Choroid plexus epithelial cell (primary cell): ENCODE measurements at regions not wholly inside any gene's neighbourhood (a gene's known extent, or its start where the extent isn't known, plus 50 kb on each side); places are given as distances from the start of the nearest gene placed in this dataset.

ENCODE experiments used
- DNase-seq: peaks from one replicate; pipeline ENCODE4 v3.0.0-alpha.2; 2010; ENCODE audit warnings: low read depth
- H3K4me3 ChIP-seq: 2 replicates; pipeline ENCODE4 v1.5.1; 2011; ENCODE audit warnings: low read depth, mild to moderate bottlenecking, control low read depth, low read length, moderate library complexity
- CTCF ChIP-seq: conservative IDR thresholded peaks from 2 replicates; pipeline ENCODE4 v1.5.1; 2011; ENCODE audit warnings: low read depth, mild to moderate bottlenecking, control low read depth, inconsistent platforms, low read length, moderate library complexity

DNA sequence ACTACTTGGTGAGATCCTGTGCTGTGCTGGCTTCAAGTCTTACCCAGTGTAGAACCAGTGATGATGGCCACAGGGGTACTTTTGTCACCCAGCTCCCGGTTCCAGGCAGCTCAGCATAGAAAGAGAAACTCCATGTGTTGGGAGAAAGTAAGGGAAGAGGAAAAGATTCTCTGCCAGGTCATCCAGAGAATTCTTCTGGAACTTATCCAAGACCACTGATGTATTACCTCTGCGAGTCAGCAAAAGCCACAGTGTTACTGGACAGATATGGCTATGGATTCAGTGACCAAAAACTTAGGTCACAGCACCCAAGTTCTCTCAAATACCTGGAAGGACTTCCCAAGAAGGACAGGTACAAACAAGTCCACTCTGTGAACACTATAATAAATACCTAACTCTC, 399.5 kb upstream of the MIR17HG start:
- TF ChIP-seq CTCF: no peak
- H3K4me3 ChIP-seq: no peak overlapping the region
- DNase-seq: no peak

- TF ChIP-seq CTCF: no peak
- no peak overlapping the region for H3K4me3 ChIP-seq
- no peak for DNase-seq
These were observed 397.3 kb upstream of the MIR17HG start for GRCh38 chr13:90950160-90950559.

- H3K4me3 ChIP-seq: no peak overlapping the region
- no peak for TF ChIP-seq CTCF
- no peak for DNase-seq
These were observed 395.8 kb upstream of the MIR17HG start for GRCh38 chr13:90951663-90952062.

DNA sequence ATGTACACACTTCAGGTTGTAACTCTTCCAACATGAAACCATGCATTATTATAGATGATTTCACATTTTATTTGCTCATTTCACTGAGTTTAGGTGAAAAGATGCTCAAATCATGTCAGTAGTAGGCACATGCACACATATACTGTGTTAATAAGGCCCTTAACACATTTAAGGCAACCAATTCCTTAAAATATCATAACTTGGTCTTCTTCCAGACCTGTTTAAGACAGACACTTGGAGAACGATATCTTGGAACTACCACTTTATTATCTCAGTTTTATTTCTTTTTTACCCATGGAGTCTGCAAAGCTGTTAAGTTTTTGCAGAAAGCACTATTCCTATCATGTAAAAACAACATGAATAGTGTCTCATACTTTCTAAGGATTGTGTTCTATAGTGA, 395.2 kb upstream of the MIR17HG start:
- no peak for TF ChIP-seq CTCF
- DNase-seq: no peak
- H3K4me3 ChIP-seq: no peak overlapping the region

GRCh38 chr13:90954605-90955195, 392.8 kb upstream of the MIR17HG start:
- DNase-seq: no peak
- no peak for TF ChIP-seq CTCF
- H3K4me3 ChIP-seq: no peak overlapping the region

DNA sequence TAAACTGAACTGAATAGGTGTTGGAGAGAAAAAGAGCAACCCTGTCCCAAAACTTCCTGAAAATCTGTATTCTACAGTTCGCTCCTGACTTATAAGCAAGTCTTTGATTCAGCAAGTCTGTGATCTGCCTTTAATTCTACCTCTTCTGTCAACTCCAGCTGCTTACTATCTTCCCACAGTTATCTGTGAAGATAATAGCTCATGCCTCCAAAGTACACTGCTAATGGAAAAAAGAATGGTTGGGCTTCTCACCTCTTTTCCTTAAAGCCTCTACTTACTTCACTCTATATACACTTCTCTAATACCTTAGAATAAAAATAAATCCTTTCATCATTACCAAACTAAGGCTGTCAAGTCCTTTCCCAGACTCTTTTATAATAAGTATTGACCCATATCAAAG, 391.5 kb upstream of the MIR17HG start:
- no peak overlapping the region for H3K4me3 ChIP-seq
- DNase-seq: no peak
- TF ChIP-seq CTCF: no peak

DNA sequence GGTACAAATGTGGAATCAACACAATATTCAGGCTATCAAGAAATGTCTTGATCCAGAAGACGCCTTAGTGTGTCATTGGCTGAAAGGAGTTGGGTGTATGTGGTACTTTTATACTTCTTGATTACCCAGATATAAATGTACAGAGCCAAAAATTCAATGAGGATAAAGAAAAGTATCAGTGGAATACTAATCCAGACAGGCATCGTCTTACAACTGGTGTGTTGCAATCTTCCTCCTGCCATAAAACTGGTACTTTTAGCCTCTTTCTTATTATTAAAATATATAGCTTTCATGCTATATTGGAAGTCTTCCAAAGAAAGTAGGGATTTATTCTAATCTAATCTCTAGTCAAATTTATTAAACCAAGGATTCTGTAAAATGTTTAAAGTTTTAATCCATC, 388.6 kb upstream of the MIR17HG start:
- H3K4me3 ChIP-seq: no peak overlapping the region
- no peak for TF ChIP-seq CTCF
- DNase-seq: no peak
